ENCODE measurements at regions not wholly inside any gene's neighbourhood (a gene's known extent, or its start where the extent isn't known, plus 50 kb on each side); places are given as distances from the start of the nearest gene placed in this dataset.

- H3K27ac ChIP-seq (replicated peaks), result no peak overlapping the region
- no peak for TF ChIP-seq CTCF (IDR thresholded peaks at IDR 0.05; ENCODE audit: insufficient read depth, low read length)
- no peak for TF ChIP-seq REST (IDR thresholded peaks at IDR 0.05; ENCODE audit: insufficient replicate concordance, low read depth)
- TF ChIP-seq GABPA (IDR thresholded peaks at IDR 0.05; ENCODE audit: low read depth), result no peak
- no peak overlapping the region for H3K4me3 ChIP-seq (replicated peaks; ENCODE audit: insufficient read depth, low read length)
- DNase-seq (ENCODE audit: low read depth in 1 of 2, low spot score in 1 of 2), result no peak
- H3K27me3 ChIP-seq (ENCODE audit: insufficient read depth, poor library complexity, severe bottlenecking), result no peaks in the 10 kb centered on the region
These were observed 55.7 kb downstream of the FAT4 start for GRCh38 chr4:125370478-125370877.

- H3K4me3 ChIP-seq (replicated peaks; ENCODE audit: insufficient read depth, low read length), result no peak overlapping the region
- H3K27ac ChIP-seq (replicated peaks), result no peak overlapping the region
- no peak for DNase-seq (ENCODE audit: low read depth in 1 of 2, low spot score in 1 of 2)
- TF ChIP-seq POLR2AphosphoS5 (IDR thresholded peaks at IDR 0.05; ENCODE audit: low read depth), result no peak
- H3K27me3 ChIP-seq (ENCODE audit: insufficient read depth, poor library complexity, severe bottlenecking), result no peaks in the 10 kb centered on the region
These were observed 68.2 kb downstream of the FAT4 start for GRCh38 chr4:125382995-125383394.

- no peak for DNase-seq (ENCODE audit: low read depth in 1 of 2, low spot score in 1 of 2)
- TF ChIP-seq GABPA (IDR thresholded peaks at IDR 0.05; ENCODE audit: low read depth) (no peak), CTCF (IDR thresholded peaks at IDR 0.05; ENCODE audit: insufficient read depth, low read length) (no peak), SPI1 (IDR thresholded peaks at IDR 0.05; ENCODE audit: borderline replicate concordance, low read depth) (no peak), REST (IDR thresholded peaks at IDR 0.05; ENCODE audit: insufficient replicate concordance, low read depth) (no peak), POLR2AphosphoS5 (IDR thresholded peaks at IDR 0.05; ENCODE audit: low read depth) (no peak)
- Histone ChIP-seq H3K27ac (replicated peaks) (no peak overlapping the region), H3K4me3 (replicated peaks; ENCODE audit: insufficient read depth, low read length) (no peak overlapping the region), H3K27me3 (ENCODE audit: insufficient read depth, poor library complexity, severe bottlenecking) (no peaks in the 10 kb centered on the region)
These were observed 73.0 kb downstream of the FAT4 start for GRCh38 chr4:125387770-125388169.

GRCh38 chr4:125388613-125389012, 73.9 kb downstream of the FAT4 start:
- H3K4me3 ChIP-seq (replicated peaks; ENCODE audit: insufficient read depth, low read length), result no peak overlapping the region
- DNase-seq (ENCODE audit: low read depth in 1 of 2, low spot score in 1 of 2), result no peak
- no peak overlapping the region for H3K27ac ChIP-seq (replicated peaks)
- H3K27me3 ChIP-seq (ENCODE audit: insufficient read depth, poor library complexity, severe bottlenecking), result no peaks in the 10 kb centered on the region
- TF ChIP-seq SPI1 (IDR thresholded peaks at IDR 0.05; ENCODE audit: borderline replicate concordance, low read depth) (no peak), CTCF (IDR thresholded peaks at IDR 0.05; ENCODE audit: insufficient read depth, low read length) (no peak), REST (IDR thresholded peaks at IDR 0.05; ENCODE audit: insufficient replicate concordance, low read depth) (no peak), GABPA (IDR thresholded peaks at IDR 0.05; ENCODE audit: low read depth) (no peak), POLR2AphosphoS5 (IDR thresholded peaks at IDR 0.05; ENCODE audit: low read depth) (no peak)

Data from HL-60 (cell line).